ENCODE measurements at regions not wholly inside any gene's neighbourhood (a gene's known extent, or its start where the extent isn't known, plus 50 kb on each side); places are given as distances from the start of the nearest gene placed in this dataset.
"Not testable (repeated sequence)": the region's sequence is repeated elsewhere in the genome, so short reads cannot be mapped to it uniquely, and the experiment has no call there.

- not testable (repeated sequence) for H3K36me3 Mint-ChIP-seq (ENCODE audit: low read depth)
Measured at GRCh38 chr4:187671521-187671920, 324.1 kb upstream of the ZFP42 start.

GRCh38 chr4:187671958-187672357 is 323.6 kb upstream of the ZFP42 start:
- not testable (repeated sequence) for H3K4me3 Mint-ChIP-seq

More at GRCh38 chr4:187671521-187671920, 324.1 kb upstream of the ZFP42 start:
- H3K4me3 Mint-ChIP-seq; H3K4me1 Mint-ChIP-seq (ENCODE audit: low read depth); DNase-seq (ENCODE audit: low spot score); H3K27ac Mint-ChIP-seq; H3K27me3 Mint-ChIP-seq (ENCODE audit: low read depth): not testable (repeated sequence)
- H3K9me3 Mint-ChIP-seq, result peaks cover 39% of the 10 kb centered on the region

GRCh38 chr4:187672526-187672925 is 323.0 kb upstream of the ZFP42 start:
- not testable (repeated sequence) for H3K27me3 Mint-ChIP-seq (ENCODE audit: low read depth); DNase-seq (ENCODE audit: low spot score); H3K36me3 Mint-ChIP-seq (ENCODE audit: low read depth); H3K27ac Mint-ChIP-seq; H3K4me1 Mint-ChIP-seq (ENCODE audit: low read depth); H3K4me3 Mint-ChIP-seq
- H3K9me3 Mint-ChIP-seq, result peaks cover 33% of the 10 kb centered on the region

More at GRCh38 chr4:187671958-187672357, 323.6 kb upstream of the ZFP42 start:
- DNase-seq (ENCODE audit: low spot score); H3K4me1 Mint-ChIP-seq (ENCODE audit: low read depth); H3K36me3 Mint-ChIP-seq (ENCODE audit: low read depth); H3K27ac Mint-ChIP-seq; H3K27me3 Mint-ChIP-seq (ENCODE audit: low read depth): not testable (repeated sequence)
- peaks cover 38% of the 10 kb centered on the region for H3K9me3 Mint-ChIP-seq

- DNase-seq (ENCODE audit: low spot score), result no peak
- Mint-ChIP-seq H3K9me3 (peaks cover 41% of the 10 kb centered on the region), H3K27ac (no peak overlapping the region), H3K27me3 (ENCODE audit: low read depth) (no peaks in the 10 kb centered on the region), H3K4me1 (ENCODE audit: low read depth) (no peaks in the 10 kb centered on the region), H3K36me3 (ENCODE audit: low read depth) (no peaks in the 10 kb centered on the region), H3K4me3 (no peak overlapping the region)
Measured at GRCh38 chr4:187679450-187679849, 316.1 kb upstream of the ZFP42 start.

GRCh38 chr4:187685247-187685646 is 310.3 kb upstream of the ZFP42 start:
- Mint-ChIP-seq H3K4me1 (ENCODE audit: low read depth) (no peaks in the 10 kb centered on the region), H3K9me3 (peaks cover 27% of the 10 kb centered on the region), H3K4me3 (no peak overlapping the region), H3K36me3 (ENCODE audit: low read depth) (no peaks in the 10 kb centered on the region), H3K27me3 (ENCODE audit: low read depth) (no peaks in the 10 kb centered on the region), H3K27ac (no peak overlapping the region)
- no peak for DNase-seq (ENCODE audit: low spot score)

GRCh38 chr4:187687697-187688096 is 307.9 kb upstream of the ZFP42 start:
- DNase-seq (ENCODE audit: low spot score), result no peak

GRCh38 chr4:187692626-187693025 is 302.9 kb upstream of the ZFP42 start:
- H3K9me3 Mint-ChIP-seq, result peaks cover 18% of the 10 kb centered on the region
- H3K27me3 Mint-ChIP-seq (ENCODE audit: low read depth), result no peaks in the 10 kb centered on the region
- no peaks in the 10 kb centered on the region for H3K36me3 Mint-ChIP-seq (ENCODE audit: low read depth)
- DNase-seq (ENCODE audit: low spot score), result no peak
- H3K4me1 Mint-ChIP-seq (ENCODE audit: low read depth), result no peaks in the 10 kb centered on the region
- no peak overlapping the region for H3K27ac Mint-ChIP-seq
- no peak overlapping the region for H3K4me3 Mint-ChIP-seq

More at GRCh38 chr4:187687697-187688096, 307.9 kb upstream of the ZFP42 start:
- no peaks in the 10 kb centered on the region for H3K27me3 Mint-ChIP-seq (ENCODE audit: low read depth)
- H3K4me3 Mint-ChIP-seq, result no peak overlapping the region
- H3K27ac Mint-ChIP-seq, result no peak overlapping the region
- H3K9me3 Mint-ChIP-seq, result peaks cover 29% of the 10 kb centered on the region
- no peaks in the 10 kb centered on the region for H3K4me1 Mint-ChIP-seq (ENCODE audit: low read depth)
- H3K36me3 Mint-ChIP-seq (ENCODE audit: low read depth), result no peaks in the 10 kb centered on the region

- not testable (repeated sequence) for H3K36me3 Mint-ChIP-seq (ENCODE audit: low read depth); H3K27ac Mint-ChIP-seq; H3K4me1 Mint-ChIP-seq (ENCODE audit: low read depth); DNase-seq (ENCODE audit: low spot score); H3K4me3 Mint-ChIP-seq; H3K27me3 Mint-ChIP-seq (ENCODE audit: low read depth)
- peaks cover 19% of the 10 kb centered on the region for H3K9me3 Mint-ChIP-seq
Measured at GRCh38 chr4:187695531-187695930, 300.0 kb upstream of the ZFP42 start.

- H3K36me3 Mint-ChIP-seq (ENCODE audit: low read depth), result no peaks in the 10 kb centered on the region
- no peak overlapping the region for H3K27ac Mint-ChIP-seq
- DNase-seq (ENCODE audit: low spot score), result no peak
- no peaks in the 10 kb centered on the region for H3K4me1 Mint-ChIP-seq (ENCODE audit: low read depth)
- H3K27me3 Mint-ChIP-seq (ENCODE audit: low read depth), result no peaks in the 10 kb centered on the region
- H3K4me3 Mint-ChIP-seq, result no peak overlapping the region
- H3K9me3 Mint-ChIP-seq, result peaks cover 39% of the 10 kb centered on the region
Measured at GRCh38 chr4:187711586-187711985, 284.0 kb upstream of the ZFP42 start.

GRCh38 chr4:187714957-187715356 is 280.6 kb upstream of the ZFP42 start:
- Mint-ChIP-seq H3K27me3 (ENCODE audit: low read depth) (no peaks in the 10 kb centered on the region), H3K9me3 (peaks cover 31% of the 10 kb centered on the region), H3K36me3 (ENCODE audit: low read depth) (no peaks in the 10 kb centered on the region), H3K4me1 (ENCODE audit: low read depth) (no peaks in the 10 kb centered on the region), H3K27ac (no peak overlapping the region), H3K4me3 (no peak overlapping the region)
- DNase-seq (ENCODE audit: low spot score), result no peak

- Mint-ChIP-seq H3K4me1 (ENCODE audit: low read depth) (no peaks in the 10 kb centered on the region), H3K27ac (no peak overlapping the region), H3K9me3 (peaks cover 30% of the 10 kb centered on the region), H3K36me3 (ENCODE audit: low read depth) (no peaks in the 10 kb centered on the region), H3K4me3 (no peak overlapping the region), H3K27me3 (ENCODE audit: low read depth) (no peaks in the 10 kb centered on the region)
- DNase-seq (ENCODE audit: low spot score), result no peak
Measured at GRCh38 chr4:187715466-187715865, 280.1 kb upstream of the ZFP42 start.

GRCh38 chr4:187724456-187724855 is 271.1 kb upstream of the ZFP42 start:
- Mint-ChIP-seq H3K4me1 (ENCODE audit: low read depth) (no peaks in the 10 kb centered on the region), H3K27me3 (ENCODE audit: low read depth) (no peaks in the 10 kb centered on the region), H3K36me3 (ENCODE audit: low read depth) (no peaks in the 10 kb centered on the region), H3K27ac (no peak overlapping the region), H3K4me3 (no peak overlapping the region), H3K9me3 (peaks cover 26% of the 10 kb centered on the region)
- no peak for DNase-seq (ENCODE audit: low spot score)

GRCh38 chr4:187726485-187726884 is 269.1 kb upstream of the ZFP42 start:
- no peaks in the 10 kb centered on the region for H3K4me1 Mint-ChIP-seq (ENCODE audit: low read depth)
- no peak overlapping the region for H3K27ac Mint-ChIP-seq
- no peak for DNase-seq (ENCODE audit: low spot score)
- no peaks in the 10 kb centered on the region for H3K27me3 Mint-ChIP-seq (ENCODE audit: low read depth)
- H3K4me3 Mint-ChIP-seq, result no peak overlapping the region
- no peaks in the 10 kb centered on the region for H3K36me3 Mint-ChIP-seq (ENCODE audit: low read depth)
- H3K9me3 Mint-ChIP-seq, result peaks cover 45% of the 10 kb centered on the region

- H3K4me3 Mint-ChIP-seq, result no peak overlapping the region
- DNase-seq (ENCODE audit: low spot score), result no peak
- no peaks in the 10 kb centered on the region for H3K4me1 Mint-ChIP-seq (ENCODE audit: low read depth)
- H3K36me3 Mint-ChIP-seq (ENCODE audit: low read depth), result no peaks in the 10 kb centered on the region
- no peaks in the 10 kb centered on the region for H3K27me3 Mint-ChIP-seq (ENCODE audit: low read depth)
- peaks cover 69% of the 10 kb centered on the region for H3K9me3 Mint-ChIP-seq
- no peak overlapping the region for H3K27ac Mint-ChIP-seq
Measured at GRCh38 chr4:187732524-187732923, 263.0 kb upstream of the ZFP42 start.

GRCh38 chr4:187739771-187740170 is 255.8 kb upstream of the ZFP42 start:
- H3K27ac Mint-ChIP-seq, result no peak overlapping the region
- no peaks in the 10 kb centered on the region for H3K36me3 Mint-ChIP-seq (ENCODE audit: low read depth)
- no peaks in the 10 kb centered on the region for H3K27me3 Mint-ChIP-seq (ENCODE audit: low read depth)
- peaks cover 50% of the 10 kb centered on the region for H3K9me3 Mint-ChIP-seq
- H3K4me1 Mint-ChIP-seq (ENCODE audit: low read depth), result no peaks in the 10 kb centered on the region
- DNase-seq (ENCODE audit: low spot score), result no peak
- H3K4me3 Mint-ChIP-seq, result no peak overlapping the region

Data from T-helper 2 cell treated with Interferon-gamma antibody and Interleukin-4, amounts not matched to agents 5 μg/mL and 100 μg/mL, for 36 hours (primary cell).